Naive thymus-derived CD4-positive, alpha-beta T cell (primary cell): ENCODE measurements at regions not wholly inside any gene's neighbourhood (a gene's known extent, or its start where the extent isn't known, plus 50 kb on each side); places are given as distances from the start of the nearest gene placed in this dataset.

ENCODE experiments used
- ATAC-seq: fragments of 150-1000 bp; cut with Tn5 transposase; 2 replicates; pipeline ENCODE4 v1.10.0; 2021; ENCODE audit warnings: mild to moderate bottlenecking, moderate library complexity
- CTCF ChIA-PET: fragments of 350-600 bp; sonication (Branson Sonifier 250); formaldehyde crosslinking; loops from one replicate; lab custom pipeline; 2021; ENCODE audit warnings: antibody characterized with exemption; lab: Charles Lee
- POLR2A ChIA-PET: fragments of 350-600 bp; sonication (Branson Sonifier 250); formaldehyde crosslinking; loops from one replicate; lab custom pipeline; 2021; ENCODE audit warnings: antibody characterized with exemption, inconsistent platforms; lab: Charles Lee
- DNase-seq, 9 donors: peaks; one replicate each; pipeline versions ENCODE4 v3.0.0 to v3.0.0-alpha.2; 2020 to 2022; ENCODE audit warnings: mixed read lengths in 1 of 9
- H3K27ac ChIP-seq: one replicate; pipeline ENCODE4 v1.7.0; 2013; ENCODE audit warnings: mild to moderate bottlenecking, low read depth, low read length, moderate library complexity
- H3K27me3 ChIP-seq, 2 donors: one replicate each; pipeline ENCODE4 v1.7.0; 2013; ENCODE audit warnings: low read length in 2 of 2, mild to moderate bottlenecking in 2 of 2, moderate library complexity in 2 of 2; ENCODE audit not compliant: control insufficient read depth in 2 of 2, insufficient read depth in 2 of 2
- H3K36me3 ChIP-seq, 3 experiments: 1 replicate in 2 of 3; 2 replicates in 1 of 3; pipeline ENCODE4 v1.7.0; 2013; ENCODE audit warnings: low read length in 3 of 3, mild to moderate bottlenecking in 3 of 3, moderate library complexity in 1 of 3; ENCODE audit not compliant: insufficient read depth in 3 of 3, control insufficient read depth in 2 of 3
- H3K4me1 ChIP-seq, 2 donors: one replicate each; pipeline ENCODE4 v1.7.0; 2013; ENCODE audit warnings: low read length in 2 of 2, mild to moderate bottlenecking in 2 of 2, moderate library complexity in 1 of 2; ENCODE audit not compliant: control insufficient read depth in 2 of 2, insufficient read depth in 2 of 2
- H3K4me3 ChIP-seq: 2 replicates; pipeline ENCODE4 v1.7.0; 2013; ENCODE audit warnings: mild to moderate bottlenecking, low read length
- H3K9me3 ChIP-seq, 3 experiments: 1 replicate in 2 of 3; 2 replicates in 1 of 3; pipeline ENCODE4 v1.7.0; 2013; ENCODE audit warnings: low read length in 3 of 3; ENCODE audit not compliant: control insufficient read depth in 2 of 3
- H3K27ac Mint-ChIP-seq, 9 donors: one replicate each; pipeline ENCODE4 v1.8.0; 2020 to 2022; ENCODE audit warnings: mixed read lengths in 9 of 9, mild to moderate bottlenecking in 8 of 9, moderate library complexity in 5 of 9, inconsistent platforms in 2 of 9
- H3K27me3 Mint-ChIP-seq, 5 donors: one replicate each; pipeline ENCODE4 v1.8.0; 2021 to 2022; ENCODE audit warnings: mixed read lengths in 5 of 5, mild to moderate bottlenecking in 1 of 5
- H3K36me3 Mint-ChIP-seq, 5 donors: one replicate each; pipeline ENCODE4 v1.8.0; 2020 to 2022; ENCODE audit warnings: mixed read lengths in 5 of 5, mild to moderate bottlenecking in 3 of 5, inconsistent platforms in 1 of 5
- H3K4me1 Mint-ChIP-seq, 7 donors: one replicate each; pipeline ENCODE4 v1.8.0; 2020 to 2022; ENCODE audit warnings: mixed read lengths in 7 of 7, mild to moderate bottlenecking in 3 of 7, inconsistent platforms in 1 of 7
- H3K4me3 Mint-ChIP-seq, 10 donors: one replicate each; pipeline ENCODE4 v1.8.0; 2020 to 2022; ENCODE audit warnings: mild to moderate bottlenecking in 10 of 10, mixed read lengths in 10 of 10, moderate library complexity in 6 of 10, inconsistent platforms in 2 of 10
- H3K9me3 Mint-ChIP-seq, 11 donors: one replicate each; pipeline ENCODE4 v1.8.0; 2020 to 2022; ENCODE audit warnings: mixed read lengths in 11 of 11, mild to moderate bottlenecking in 4 of 11, inconsistent platforms in 1 of 11, moderate library complexity in 1 of 11
- intact Hi-C, 2 donors: fragments of 100-400 bp; cut with micrococcal nuclease; formaldehyde crosslinking; loops; one replicate each; pipeline ENCODE4 v1.15.1; 2023

DNA sequence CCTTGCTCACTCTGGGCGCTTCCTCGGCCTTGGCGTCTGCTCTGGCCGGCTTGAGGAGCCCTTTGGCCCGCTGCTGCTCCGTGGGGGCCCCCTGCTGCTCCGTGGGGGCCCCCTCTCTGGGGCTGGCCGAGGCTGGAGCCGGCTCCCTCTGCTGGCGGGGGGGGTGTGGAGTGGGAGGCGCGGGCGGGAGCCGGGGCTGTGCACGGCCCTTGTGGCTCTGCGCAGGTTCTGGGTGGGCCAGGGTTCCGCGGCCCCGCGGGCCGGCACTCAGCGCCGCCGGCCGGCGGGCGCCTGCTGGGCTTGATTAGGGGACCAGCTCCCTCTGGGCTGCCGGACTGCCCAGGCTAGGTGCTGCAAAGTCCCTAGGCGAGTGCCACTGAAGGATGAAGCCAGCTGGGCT, 436.2 kb downstream of the SLITRK6 start:
- no peaks in the 10 kb centered on the region for H3K27me3 Mint-ChIP-seq
- no peaks in the 10 kb centered on the region for H3K9me3 ChIP-seq
- DNase-seq (no peak), ATAC-seq (no peak)
- no peaks in the 10 kb centered on the region for H3K36me3 Mint-ChIP-seq
- no peak overlapping the region for H3K27ac ChIP-seq
- H3K4me3 Mint-ChIP-seq = no peak overlapping the region
- CTCF ChIA-PET = interaction anchor here (0.7 kb wide), 1 partner anchor 1647 kb away, joined by 3 read pairs; no protein-coding TSS in a partner anchor
- no peak overlapping the region for H3K27ac Mint-ChIP-seq
- peaks cover 0 to 25% (median 4%) of the 10 kb centered on the region in 11 donors for H3K9me3 Mint-ChIP-seq
- H3K4me3 ChIP-seq = no peak overlapping the region
- no peaks in the 10 kb centered on the region for H3K4me1 ChIP-seq
- intact Hi-C loops = no loop called here
- H3K4me1 Mint-ChIP-seq = no peaks in the 10 kb centered on the region
- H3K27me3 ChIP-seq = no peaks in the 10 kb centered on the region
- POLR2A ChIA-PET = no interaction called here
- no peaks in the 10 kb centered on the region for H3K36me3 ChIP-seq

- intact Hi-C loops = no loop called here
- Mint-ChIP-seq H3K4me3 (no peak overlapping the region), H3K4me1 (no peaks in the 10 kb centered on the region), H3K36me3 (no peaks in the 10 kb centered on the region), H3K27me3 (no peaks in the 10 kb centered on the region), H3K9me3 (peaks cover 0 to 37% (median 4%) of the 10 kb centered on the region in 11 donors), H3K27ac (no peak overlapping the region)
- Histone ChIP-seq H3K9me3 (no peaks in the 10 kb centered on the region), H3K4me3 (no peak overlapping the region), H3K36me3 (no peaks in the 10 kb centered on the region), H3K4me1 (no peaks in the 10 kb centered on the region), H3K27ac (no peak overlapping the region), H3K27me3 (no peaks in the 10 kb centered on the region)
- ATAC-seq (no peak), DNase-seq (no peak)
- ChIA-PET CTCF (no interaction called here), POLR2A (no interaction called here)
Observed at GRCh38 chr13:85347251-85347650, 452.0 kb downstream of the SLITRK6 start.

- ChIA-PET CTCF (no interaction called here), POLR2A (no interaction called here)
- H3K4me3 Mint-ChIP-seq = no peak overlapping the region
- intact Hi-C loops = no loop called here
- no peaks in the 10 kb centered on the region for H3K9me3 ChIP-seq
- peaks cover 0 to 13% (median 2%) of the 10 kb centered on the region in 11 donors for H3K9me3 Mint-ChIP-seq
- no peak overlapping the region for H3K27ac ChIP-seq
- H3K27me3 Mint-ChIP-seq = no peaks in the 10 kb centered on the region
- H3K4me1 ChIP-seq = no peaks in the 10 kb centered on the region
- ATAC-seq (no peak), DNase-seq (no peak)
- H3K27ac Mint-ChIP-seq = no peak overlapping the region
- no peaks in the 10 kb centered on the region for H3K27me3 ChIP-seq
- no peaks in the 10 kb centered on the region for H3K36me3 Mint-ChIP-seq
- H3K36me3 ChIP-seq = no peaks in the 10 kb centered on the region
- H3K4me1 Mint-ChIP-seq = no peaks in the 10 kb centered on the region
- no peak overlapping the region for H3K4me3 ChIP-seq
Observed at GRCh38 chr13:85334187-85334586, 465.0 kb downstream of the SLITRK6 start.

- H3K27ac Mint-ChIP-seq = no peak overlapping the region
Observed at GRCh38 chr13:85333506-85334020, 465.7 kb downstream of the SLITRK6 start.

GRCh38 chr13:85332615-85333014, 466.6 kb downstream of the SLITRK6 start:
- Histone ChIP-seq H3K27ac (no peak overlapping the region), H3K9me3 (no peaks in the 10 kb centered on the region), H3K4me3 (no peak overlapping the region), H3K36me3 (no peaks in the 10 kb centered on the region), H3K27me3 (no peaks in the 10 kb centered on the region), H3K4me1 (no peaks in the 10 kb centered on the region)
- no peak for DNase-seq
- ChIA-PET CTCF (no interaction called here), POLR2A (no interaction called here)
- Mint-ChIP-seq H3K4me1 (no peaks in the 10 kb centered on the region), H3K27ac (no peak overlapping the region), H3K4me3 (no peak overlapping the region), H3K27me3 (no peaks in the 10 kb centered on the region), H3K36me3 (no peaks in the 10 kb centered on the region), H3K9me3 (peaks cover 0 to 12% (median 2%) of the 10 kb centered on the region in 11 donors)
- intact Hi-C loops = no loop called here
- no peak for ATAC-seq

More at GRCh38 chr13:85333506-85334020, 465.7 kb downstream of the SLITRK6 start:
- H3K27ac ChIP-seq = no peak overlapping the region
- DNase-seq (no peak), ATAC-seq (no peak)
- H3K36me3 ChIP-seq = no peaks in the 10 kb centered on the region
- intact Hi-C loops = no loop called here
- H3K9me3 ChIP-seq = no peaks in the 10 kb centered on the region
- H3K4me3 Mint-ChIP-seq = no peak overlapping the region
- no peaks in the 10 kb centered on the region for H3K4me1 ChIP-seq
- peaks cover 0 to 11% (median 2%) of the 10 kb centered on the region in 11 donors for H3K9me3 Mint-ChIP-seq
- H3K4me3 ChIP-seq = no peak overlapping the region
- no peaks in the 10 kb centered on the region for H3K27me3 ChIP-seq
- H3K27me3 Mint-ChIP-seq = no peaks in the 10 kb centered on the region
- POLR2A ChIA-PET = no interaction called here
- no peaks in the 10 kb centered on the region for H3K36me3 Mint-ChIP-seq
- H3K4me1 Mint-ChIP-seq = no peaks in the 10 kb centered on the region
- CTCF ChIA-PET = no interaction called here

- POLR2A ChIA-PET = no interaction called here
- H3K27ac ChIP-seq = no peak overlapping the region
- H3K4me3 Mint-ChIP-seq = no peak overlapping the region
Observed at GRCh38 chr13:85321734-85322133, 477.5 kb downstream of the SLITRK6 start.

GRCh38 chr13:85317781-85318180, 481.4 kb downstream of the SLITRK6 start:
- ChIA-PET CTCF (no interaction called here), POLR2A (no interaction called here)
- DNase-seq (no peak), ATAC-seq (no peak)
- Mint-ChIP-seq H3K4me1 (no peaks in the 10 kb centered on the region), H3K27ac (no peak overlapping the region), H3K27me3 (no peaks in the 10 kb centered on the region), H3K9me3 (peaks cover 0 to 9% (median 1%) of the 10 kb centered on the region in 11 donors), H3K4me3 (no peak overlapping the region), H3K36me3 (no peaks in the 10 kb centered on the region)
- Histone ChIP-seq H3K27ac (no peak overlapping the region), H3K4me1 (no peaks in the 10 kb centered on the region), H3K36me3 (no peaks in the 10 kb centered on the region), H3K9me3 (no peaks in the 10 kb centered on the region), H3K27me3 (no peaks in the 10 kb centered on the region), H3K4me3 (no peak overlapping the region)
- intact Hi-C loops = no loop called here

More at GRCh38 chr13:85321734-85322133, 477.5 kb downstream of the SLITRK6 start:
- intact Hi-C loops = no loop called here
- DNase-seq (no peak), ATAC-seq (no peak)
- H3K4me3 ChIP-seq = no peak overlapping the region
- Mint-ChIP-seq H3K27me3 (no peaks in the 10 kb centered on the region), H3K9me3 (peaks cover 0 to 6% (median 0%) of the 10 kb centered on the region in 11 donors), H3K36me3 (no peaks in the 10 kb centered on the region), H3K27ac (no peak overlapping the region), H3K4me1 (no peaks in the 10 kb centered on the region)
- H3K4me1 ChIP-seq = no peaks in the 10 kb centered on the region
- CTCF ChIA-PET = no interaction called here
- no peaks in the 10 kb centered on the region for H3K9me3 ChIP-seq
- no peaks in the 10 kb centered on the region for H3K27me3 ChIP-seq
- no peaks in the 10 kb centered on the region for H3K36me3 ChIP-seq
